Islet of Langerhans (tissue), 1 donor: ENCODE measurements at regions not wholly inside any gene's neighbourhood (a gene's known extent, or its start where the extent isn't known, plus 50 kb on each side); places are given as distances from the start of the nearest gene placed in this dataset.

Experiments
- FAIRE-seq: peaks from one replicate; lab custom pipeline; 2011; peaks lifted over from hg19 to GRCh38; lab: Jason Lieb, UNC

DNA sequence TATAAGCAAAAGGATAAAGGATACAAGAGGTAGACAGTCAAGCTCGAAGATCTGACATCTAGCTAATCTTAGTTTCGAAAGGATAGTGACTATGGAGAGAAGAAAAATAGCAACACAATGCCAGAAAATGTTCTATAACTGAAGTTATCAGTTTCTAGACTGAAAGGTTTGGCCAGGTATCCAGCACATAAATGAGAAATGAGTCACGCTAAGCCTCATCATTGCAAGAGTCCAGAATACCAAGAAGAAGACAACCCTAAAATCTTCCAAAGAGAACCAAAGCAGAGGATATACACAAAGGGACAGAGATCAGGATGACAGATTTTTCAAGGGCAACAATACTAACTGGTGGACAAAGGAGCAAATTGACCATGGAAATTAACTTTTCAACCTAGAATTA lies 237.0 kb downstream of the POSTN start:
- no peak for FAIRE-seq

DNA sequence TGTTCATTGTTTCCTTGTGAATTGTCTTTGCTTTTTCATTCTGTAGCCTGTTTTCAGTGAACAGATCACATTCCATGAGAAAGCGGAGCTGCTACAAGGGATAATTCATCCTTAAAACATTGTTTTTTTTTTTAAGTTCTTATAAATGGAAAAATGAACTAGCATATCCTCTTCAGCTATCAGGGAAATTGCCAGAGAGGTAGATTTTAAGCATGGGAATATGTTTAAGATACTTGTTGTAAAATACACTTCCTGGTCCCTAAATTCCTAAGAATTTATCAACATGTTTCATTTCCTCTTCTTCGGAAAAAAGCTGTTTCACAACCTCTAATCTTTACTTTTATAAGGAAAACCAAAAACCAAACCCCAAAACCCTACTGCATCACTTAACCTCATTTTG lies 238.0 kb downstream of the POSTN start:
- FAIRE-seq = no peak

DNA sequence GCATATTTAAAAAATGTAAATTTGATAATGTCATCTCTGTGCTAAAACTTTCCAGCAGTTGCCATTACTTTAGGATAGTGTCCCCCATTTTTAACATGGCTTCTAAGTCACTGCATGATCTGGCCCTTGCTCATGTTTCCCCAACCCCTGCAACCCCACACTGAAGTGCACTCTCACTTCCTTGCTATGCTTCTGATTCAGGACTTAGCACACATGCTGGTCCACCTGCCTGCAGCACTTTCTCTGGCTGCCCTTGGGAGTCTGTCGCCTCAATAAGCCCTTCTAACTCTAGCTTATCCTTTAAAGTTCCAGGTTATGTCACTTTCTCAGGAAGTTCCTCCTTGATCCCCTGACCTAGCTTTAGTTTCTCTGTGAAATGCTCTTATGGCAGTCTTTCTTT lies 241.0 kb downstream of the POSTN start:
- FAIRE-seq = no peak

DNA sequence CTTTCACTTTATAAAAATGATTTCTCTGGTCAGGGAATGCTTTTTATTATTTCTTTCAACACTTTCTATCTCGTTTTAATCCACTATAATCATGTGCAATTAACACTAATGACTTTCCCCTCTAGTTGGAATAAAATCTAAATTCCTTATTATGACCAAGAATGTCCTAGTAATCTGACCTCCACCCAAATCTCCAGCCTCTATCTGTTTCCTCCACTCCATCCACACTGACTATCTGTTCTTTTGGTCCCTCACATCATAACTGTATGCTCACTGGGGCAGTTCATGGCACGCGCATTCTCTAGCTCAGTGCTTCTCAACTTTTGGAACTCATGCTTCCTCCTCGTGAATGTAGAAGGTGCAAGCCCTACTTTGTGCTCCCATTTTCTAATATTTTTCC lies 244.7 kb downstream of the POSTN start:
- no peak for FAIRE-seq

DNA sequence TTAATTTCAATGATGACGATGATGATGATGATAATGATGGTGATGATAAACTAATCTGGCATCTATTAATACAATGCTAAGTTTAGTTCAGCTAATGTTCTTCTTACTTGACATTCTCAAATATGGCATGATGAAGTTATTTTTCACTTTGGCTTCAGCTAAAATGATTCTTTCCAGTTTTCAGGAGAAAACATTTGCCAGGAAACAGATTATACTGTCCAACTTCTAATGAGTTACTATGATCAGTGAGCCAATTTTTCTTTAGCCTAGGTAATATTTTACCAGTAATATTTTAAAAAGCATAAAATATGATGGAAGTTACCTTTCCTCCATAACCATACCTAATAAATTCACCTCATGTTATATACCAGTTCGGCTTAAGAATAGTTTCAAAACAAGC lies 245.7 kb upstream of the CSNK1A1L start:
- FAIRE-seq = no peak

DNA sequence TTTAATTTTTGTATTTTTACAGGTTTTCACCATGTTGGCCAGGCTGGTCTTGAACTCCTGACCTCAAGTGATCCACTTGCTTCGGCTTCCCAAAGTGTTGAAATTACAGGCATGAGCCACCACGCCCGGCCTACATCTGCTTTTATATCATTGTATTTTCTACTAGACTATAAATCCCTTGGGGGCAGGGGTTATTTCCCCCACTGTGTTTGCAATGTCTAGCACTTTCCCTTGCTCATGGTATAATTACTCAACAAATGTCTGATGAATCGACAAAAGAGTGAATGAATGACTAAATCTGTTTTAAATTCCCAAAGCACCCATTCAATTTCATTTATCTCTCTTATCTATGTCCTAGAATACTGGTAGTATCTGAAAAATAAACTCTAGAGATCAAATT lies 244.5 kb upstream of the CSNK1A1L start:
- FAIRE-seq = no peak

DNA sequence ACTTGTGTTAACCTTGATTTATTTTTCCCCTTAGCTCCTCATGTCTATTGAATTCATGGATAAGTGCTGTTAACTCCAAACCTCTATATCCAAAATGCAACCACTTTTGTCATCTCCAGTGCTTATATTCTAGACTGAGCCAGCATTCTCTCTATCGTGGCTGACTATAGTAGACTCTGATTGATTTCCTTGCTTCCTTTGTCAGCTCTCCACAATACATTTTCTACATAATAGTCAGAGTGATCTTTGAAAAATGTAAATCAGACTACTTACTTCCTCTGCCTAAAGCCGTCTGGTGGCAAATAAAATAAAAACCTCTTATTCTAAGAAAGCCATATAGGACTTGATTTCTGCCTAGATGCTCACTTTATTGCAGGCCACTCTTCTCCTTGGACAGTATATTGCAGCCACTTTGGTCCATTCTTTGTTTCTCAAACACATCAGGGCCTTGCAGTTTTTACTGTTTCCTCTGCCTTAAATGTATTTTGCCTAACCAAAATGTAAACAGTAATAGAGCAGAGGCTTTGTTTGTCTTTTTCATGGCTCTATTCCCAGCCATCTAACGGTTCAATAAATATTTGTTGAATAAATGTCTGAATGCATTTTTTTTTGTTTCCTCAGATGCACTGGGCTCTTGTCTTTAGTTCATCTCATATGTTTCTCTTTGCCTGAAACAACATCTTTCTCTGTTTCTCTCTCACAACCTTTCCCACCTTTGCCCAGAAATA lies 243.6 kb upstream of the CSNK1A1L start:
- no peak for FAIRE-seq

DNA sequence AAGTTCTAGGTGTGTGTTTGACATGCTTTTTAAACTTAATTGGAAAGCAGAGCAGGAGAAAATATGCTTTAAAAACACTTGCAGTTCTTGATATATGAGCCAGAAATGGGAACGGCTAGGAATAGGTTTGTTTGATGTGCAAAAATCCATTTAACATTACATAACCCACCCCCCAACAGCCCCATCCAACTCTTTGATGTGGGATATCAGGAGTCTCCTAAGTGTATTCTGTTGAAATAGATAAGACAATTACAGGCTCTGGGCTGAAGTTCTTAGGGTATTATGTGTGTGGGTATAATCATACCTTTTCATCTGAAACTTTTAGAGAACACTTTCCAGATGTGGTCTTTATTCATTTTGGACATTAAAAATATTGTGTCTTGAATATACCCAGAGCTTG lies 240.4 kb upstream of the CSNK1A1L start:
- no peak for FAIRE-seq

DNA sequence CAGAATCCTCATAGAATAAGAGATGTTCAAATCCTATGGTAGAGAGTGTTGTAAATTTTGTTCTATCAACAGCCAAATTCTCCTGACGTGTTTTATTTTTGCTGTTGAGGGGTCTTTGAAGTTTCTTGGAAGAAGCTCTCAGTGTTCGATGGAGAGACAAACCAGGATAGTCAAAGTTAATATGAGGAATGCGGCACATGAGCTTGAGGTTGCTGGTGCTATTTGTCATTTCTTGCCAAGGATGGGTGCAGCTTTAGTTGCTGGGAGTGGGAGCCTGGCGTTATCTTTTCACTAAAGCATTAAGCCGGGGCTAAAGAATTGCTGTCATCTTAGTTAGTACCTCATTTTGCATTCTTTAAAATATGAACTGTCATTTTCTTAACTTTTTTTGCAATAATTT lies 239.9 kb upstream of the CSNK1A1L start:
- no peak for FAIRE-seq

DNA sequence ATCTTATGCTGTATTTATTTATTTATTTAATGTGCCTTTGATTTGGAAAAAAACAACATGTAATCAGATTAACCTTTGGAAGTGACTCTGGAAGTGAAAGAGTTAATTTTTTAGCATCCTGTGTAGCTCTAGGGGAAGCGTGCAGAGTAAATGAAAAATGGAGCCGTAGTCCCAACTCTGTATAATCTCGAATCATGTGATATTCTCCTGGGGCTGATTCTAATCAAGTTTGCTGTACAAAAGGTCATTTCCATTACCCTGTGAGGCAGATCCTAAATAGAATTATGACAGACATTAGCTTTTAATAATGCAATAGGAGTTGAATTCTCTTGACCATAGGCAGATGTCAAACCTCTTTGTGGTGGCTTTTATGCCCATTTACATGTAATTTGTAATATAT lies 238.6 kb upstream of the CSNK1A1L start:
- no peak for FAIRE-seq

DNA sequence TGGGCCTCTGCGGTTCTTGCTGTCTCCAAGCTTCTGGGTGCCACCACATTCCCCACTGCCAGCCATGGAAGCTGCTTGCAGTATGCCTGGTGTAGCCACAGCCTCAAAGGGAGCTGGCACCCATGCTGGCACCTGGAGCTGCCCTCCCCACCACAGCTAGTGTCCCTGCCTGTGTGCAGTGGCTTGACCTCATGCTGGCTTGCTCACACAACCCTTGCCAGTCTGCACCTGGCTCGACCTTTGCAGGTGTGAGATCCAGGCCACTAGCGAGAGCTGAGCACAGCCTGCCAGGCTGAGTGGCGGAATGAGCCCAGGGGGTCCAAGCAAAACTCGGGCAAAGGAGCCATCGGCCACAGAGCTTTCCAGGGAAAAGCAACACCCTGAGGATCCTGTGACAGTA lies 236.7 kb upstream of the CSNK1A1L start:
- FAIRE-seq = no peak

DNA sequence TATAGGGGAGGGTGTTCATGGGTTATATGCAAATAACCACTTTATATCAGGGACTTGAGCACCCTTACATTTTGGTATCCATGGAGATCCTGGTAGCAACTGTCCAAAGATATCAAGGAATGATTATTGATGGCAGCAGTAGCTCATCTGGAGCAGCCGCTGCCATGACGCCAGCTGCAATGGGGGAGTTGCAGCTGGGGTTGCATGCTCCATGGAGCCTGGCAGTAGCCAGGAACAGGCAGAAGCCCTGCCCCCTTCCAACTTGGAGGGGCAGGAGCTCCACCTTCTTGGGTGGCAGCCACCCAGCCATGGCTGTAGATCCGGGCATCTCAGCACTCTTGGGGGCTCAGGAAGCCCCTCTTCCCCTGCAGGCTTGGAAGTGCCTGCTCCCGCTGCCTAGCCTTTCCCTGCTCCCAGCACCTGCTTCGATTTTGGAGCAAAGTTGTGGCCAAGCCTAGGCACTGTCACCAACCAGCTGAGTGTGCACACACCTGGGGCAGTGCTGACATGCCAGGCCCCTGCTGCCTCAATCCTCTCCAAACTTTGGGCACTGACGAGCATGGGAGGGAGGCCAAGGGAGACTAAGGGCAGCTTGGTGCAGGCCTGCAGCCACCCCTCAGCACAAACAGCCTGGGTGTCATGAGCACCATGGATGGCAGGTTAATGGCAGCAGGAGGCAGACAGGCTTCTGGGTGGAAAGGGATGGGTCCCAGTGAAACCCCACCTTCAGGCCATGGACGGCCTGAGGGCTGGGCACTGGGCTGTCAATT lies 235.6 kb upstream of the CSNK1A1L start:
- no peak for FAIRE-seq

DNA sequence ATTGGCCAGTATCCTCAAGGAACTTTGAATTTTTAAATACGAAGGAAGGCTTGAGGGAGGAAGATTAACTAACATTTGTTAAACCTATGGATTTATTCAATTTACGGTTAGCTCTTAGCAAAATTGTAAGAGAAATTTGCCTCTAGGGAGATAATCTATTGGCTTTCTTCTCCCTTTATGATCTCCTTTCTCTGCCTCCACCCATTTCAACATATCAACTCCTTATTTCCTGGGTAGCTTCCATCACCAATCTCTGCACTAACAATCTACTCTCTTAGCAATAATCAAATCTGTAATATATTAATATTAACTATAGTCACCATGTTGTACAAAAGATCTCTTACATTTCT lies 233.9 kb upstream of the CSNK1A1L start:
- FAIRE-seq = no peak

DNA sequence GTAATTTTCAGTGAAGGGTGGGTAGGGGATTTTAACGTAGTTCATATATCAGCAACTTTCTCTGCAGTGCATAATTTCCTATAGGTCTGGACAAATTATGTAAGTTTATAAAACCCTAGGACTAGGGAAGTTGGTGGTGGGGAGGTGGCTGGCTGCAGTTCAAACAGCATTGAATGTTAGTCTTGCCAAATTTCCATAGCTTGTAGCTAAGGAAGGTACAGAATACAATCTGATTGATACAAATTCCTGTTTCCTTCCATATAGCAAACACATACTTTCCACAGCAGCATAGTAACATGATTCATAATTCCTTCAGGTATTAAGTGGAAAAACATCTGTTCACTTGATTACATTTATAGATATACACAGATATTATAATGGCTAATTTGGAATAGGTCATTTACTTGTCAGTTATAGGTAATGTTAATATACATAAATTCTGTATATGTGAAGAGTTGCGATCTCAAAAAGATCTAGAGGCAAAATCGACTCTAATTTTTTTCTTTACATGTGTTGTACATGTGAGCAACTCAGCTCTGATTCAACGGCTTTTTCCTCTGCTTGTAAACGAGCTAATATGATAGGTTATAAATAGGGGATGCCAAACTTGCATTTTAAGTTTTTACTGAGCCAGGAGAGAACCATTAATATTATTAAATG lies 233.4 kb upstream of the CSNK1A1L start:
- no peak for FAIRE-seq

DNA sequence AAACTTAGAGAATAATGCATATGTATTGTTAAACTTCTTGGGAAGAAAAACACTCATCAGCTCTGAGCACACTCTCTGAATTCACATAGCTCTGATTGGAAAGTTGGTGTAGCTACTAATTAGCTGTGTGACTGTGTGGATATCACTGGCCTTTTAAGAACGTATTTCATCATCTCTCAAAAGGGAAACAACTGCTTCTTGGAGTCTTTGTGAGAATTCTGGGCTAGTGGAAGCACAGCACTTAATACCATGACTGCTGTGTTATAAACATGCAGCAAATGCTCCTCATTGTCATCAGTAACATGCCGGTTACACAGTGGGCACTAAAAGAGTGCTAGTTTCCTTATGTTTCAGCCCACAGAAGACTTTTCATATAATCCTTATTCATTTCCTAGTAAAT lies 220.9 kb upstream of the CSNK1A1L start:
- no peak for FAIRE-seq

DNA sequence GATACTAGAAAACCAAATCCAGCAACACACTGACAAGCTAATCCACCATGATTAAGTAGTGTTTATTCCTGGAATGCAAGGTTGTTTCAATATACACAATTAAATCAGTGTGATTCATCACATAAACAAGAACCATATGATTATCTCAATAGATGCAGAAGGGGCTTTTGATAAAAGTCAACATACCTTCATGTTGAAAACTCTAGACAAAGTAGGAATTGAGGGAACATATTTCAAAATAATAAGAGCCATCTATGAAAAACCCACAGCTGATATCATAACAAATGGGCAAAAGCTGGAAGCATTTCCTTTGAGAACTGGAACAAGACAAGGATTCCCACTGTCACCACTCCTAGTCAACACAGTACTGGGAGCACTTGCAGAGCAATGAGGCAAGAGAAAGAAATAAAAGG lies 213.6 kb upstream of the CSNK1A1L start:
- no peak for FAIRE-seq

DNA sequence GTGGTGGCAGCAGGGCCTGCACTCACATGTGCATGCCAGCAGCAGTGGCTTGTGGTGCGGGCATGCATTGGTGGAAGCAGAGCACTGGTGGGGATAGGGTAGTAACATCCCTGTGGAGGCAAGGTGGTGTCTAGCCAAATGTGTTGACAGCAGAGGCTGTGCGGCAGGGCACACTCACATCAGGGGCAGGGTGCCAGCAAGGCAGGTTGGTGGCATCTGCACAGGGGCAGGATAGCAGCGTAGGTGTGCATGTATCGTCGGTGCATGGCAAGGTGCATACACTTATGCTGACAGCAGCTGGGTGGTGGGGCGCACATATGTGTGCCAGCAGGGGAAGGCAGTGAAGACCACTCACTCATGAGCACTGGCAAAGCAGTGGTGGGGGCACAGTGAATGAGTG lies 211.5 kb upstream of the CSNK1A1L start:
- FAIRE-seq = no peak

DNA sequence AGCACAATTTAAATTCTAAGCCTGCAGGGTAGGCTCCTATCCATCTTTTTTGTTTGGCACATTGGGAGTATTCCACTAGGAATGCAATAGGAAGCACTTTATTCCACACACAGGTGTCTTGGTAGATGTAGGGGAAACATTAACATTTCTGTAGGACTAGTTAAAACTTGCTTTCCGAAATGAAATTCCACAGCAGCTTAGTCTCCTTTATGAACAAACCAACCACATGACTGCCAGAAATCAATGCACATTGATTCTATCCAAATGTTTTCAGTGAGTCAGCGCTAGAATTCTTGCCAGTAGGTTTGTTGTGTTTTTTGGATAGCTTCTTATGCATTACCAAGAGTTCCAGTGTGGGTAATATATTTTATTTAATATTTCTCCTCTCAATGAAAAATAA lies 207.9 kb upstream of the CSNK1A1L start:
- FAIRE-seq = no peak

DNA sequence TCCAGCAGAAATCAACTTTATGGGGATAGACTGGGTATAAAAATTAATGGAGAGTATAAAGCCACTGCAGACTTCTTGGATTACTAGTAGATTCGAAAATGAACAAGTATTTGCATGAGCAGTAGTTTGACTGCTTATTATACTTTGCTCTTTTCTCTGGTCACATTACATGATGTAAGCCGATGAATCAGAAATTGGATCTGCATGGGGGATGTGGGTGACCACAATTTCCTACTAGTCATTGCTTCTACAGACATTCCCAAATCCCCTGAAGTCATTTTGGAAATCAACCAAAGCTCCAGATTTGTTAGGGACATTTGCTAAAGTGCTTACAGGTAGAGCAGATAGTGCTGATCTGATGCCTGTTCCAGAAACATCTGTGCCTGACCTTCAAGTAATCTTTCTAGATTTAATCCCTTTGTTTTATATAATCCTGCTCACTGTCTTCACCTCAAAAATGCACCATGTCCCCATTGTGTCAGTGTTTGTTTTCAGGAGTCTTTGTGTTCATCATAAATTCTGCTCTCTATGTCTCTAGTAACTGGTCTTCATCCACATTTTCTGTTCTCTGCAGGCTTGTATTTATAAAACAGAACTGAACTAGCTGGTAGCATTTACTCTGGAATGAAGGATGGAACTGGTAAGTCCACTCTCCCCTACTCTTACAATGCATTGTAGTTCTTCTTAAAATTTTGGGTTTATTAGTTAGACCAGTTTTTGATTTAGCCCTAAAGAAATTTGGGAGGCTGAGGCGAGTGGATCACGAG lies 201.5 kb upstream of the CSNK1A1L start:
- FAIRE-seq = no peak

DNA sequence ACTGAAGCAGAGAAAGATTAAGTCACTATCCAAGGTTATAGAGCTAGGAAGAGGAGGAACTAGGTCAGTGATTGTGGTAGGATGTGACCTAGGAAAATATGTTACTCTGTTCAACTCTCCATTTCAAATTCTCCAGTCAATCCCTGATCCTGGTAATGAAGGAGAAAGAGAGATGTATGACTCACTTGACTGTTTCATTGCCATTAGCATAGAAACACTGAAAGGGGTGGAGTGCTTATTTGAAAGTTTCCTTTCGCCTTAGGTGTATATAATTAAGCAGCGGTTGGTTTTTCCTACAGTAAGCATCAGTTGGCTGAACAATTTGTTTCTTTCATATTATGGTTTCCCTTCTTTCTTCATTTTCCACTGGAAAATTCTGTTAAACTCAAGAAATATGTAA lies 198.1 kb upstream of the CSNK1A1L start:
- FAIRE-seq = no peak

DNA sequence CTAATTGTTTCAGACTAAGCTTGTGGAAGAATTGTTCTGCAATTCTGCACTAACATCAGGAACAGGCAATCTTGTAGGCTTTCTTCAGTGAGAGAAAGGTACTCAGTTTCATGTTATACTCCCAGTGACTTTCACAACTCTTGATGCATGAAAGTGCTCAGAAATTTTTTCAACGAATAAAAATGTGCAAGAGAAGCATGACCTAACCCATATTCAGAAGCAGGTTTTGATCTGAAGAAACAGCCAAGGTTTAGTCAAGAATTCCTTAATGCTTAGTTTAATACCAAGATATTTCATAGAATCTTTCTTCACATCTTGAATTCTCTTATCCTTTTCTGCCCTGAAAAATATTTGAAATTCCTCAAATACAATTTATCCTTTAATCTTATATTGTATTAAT lies 197.2 kb upstream of the CSNK1A1L start:
- FAIRE-seq = no peak

DNA sequence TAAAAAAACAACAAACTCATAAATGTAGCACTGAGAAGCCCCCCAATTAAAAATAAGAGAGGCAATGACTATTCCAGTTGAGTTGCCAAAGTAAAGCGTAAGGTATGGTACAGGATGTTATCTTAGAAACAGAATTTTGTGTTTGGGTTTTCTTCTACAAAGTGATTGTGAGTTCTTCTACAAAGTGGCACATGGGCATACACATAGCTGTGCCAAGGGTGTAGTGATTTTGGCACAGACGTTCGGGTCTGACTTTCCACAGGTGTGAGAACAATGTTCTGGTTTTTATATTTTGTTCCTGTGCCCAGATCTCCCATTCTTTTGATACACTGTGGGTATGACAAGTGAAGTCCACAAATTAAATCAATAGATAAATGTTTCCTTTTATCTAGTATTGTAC lies 190.1 kb upstream of the CSNK1A1L start:
- no peak for FAIRE-seq

DNA sequence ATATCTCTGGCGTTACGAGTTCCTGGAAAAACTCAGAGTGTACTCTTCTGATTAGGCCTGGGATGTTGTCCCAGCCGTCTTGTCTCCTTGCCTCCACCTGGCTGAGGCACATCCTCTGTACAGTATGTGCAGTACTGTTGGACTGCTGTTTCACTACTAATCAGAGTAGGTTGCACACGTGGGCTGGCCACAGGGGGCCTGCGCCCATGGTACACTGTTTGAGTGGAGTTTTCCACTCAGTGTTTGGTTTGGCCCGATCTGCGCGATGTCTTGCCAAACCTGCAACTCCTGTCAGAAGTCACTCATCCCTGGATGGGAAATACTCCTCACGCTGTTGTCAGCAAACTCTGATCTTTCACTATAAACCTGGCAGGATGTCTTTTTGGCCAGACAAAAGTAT lies 189.6 kb upstream of the CSNK1A1L start:
- FAIRE-seq = no peak
